Left lung (tissue), 4 donors: ENCODE measurements at regions not wholly inside any gene's neighbourhood (a gene's known extent, or its start where the extent isn't known, plus 50 kb on each side); places are given as distances from the start of the nearest gene placed in this dataset.

Source experiments
- ATAC-seq: fragments of 200-7000 bp; cut with Tn5 transposase; one replicate; pipeline ENCODE4 v1.9.1; 2020; ENCODE audit warnings: moderate library complexity
- DNase-seq, 4 donors: peaks; one replicate each; pipeline ENCODE4 v3.0.0-alpha.2; 2013 to 2020
- H3K27ac ChIP-seq, 2 donors: fragments of 200-600 bp; sonication (generic) in 1 of 2; one replicate each; pipeline versions ENCODE4 v1.5.0 to v1.8.0; 2020 to 2021
- H3K27me3 ChIP-seq, 2 donors: fragments of 200-600 bp; sonication (generic) in 1 of 2; one replicate each; pipeline versions ENCODE4 v1.5.0 to v1.8.0; 2020 to 2021
- H3K36me3 ChIP-seq, 2 donors: fragments of 200-600 bp; sonication (generic) in 1 of 2; one replicate each; pipeline versions ENCODE4 v1.5.0 to v1.8.0; 2020 to 2021
- H3K4me1 ChIP-seq, 2 donors: fragments of 200-600 bp; one replicate each; pipeline ENCODE4 v1.8.0; 2021
- H3K4me3 ChIP-seq, 2 donors: fragments of 200-600 bp; sonication (generic) in 1 of 2; one replicate each; pipeline versions ENCODE4 v1.5.0 to v1.8.0; 2020 to 2021; ENCODE audit warnings: mild to moderate bottlenecking in 1 of 2
- H3K9me3 ChIP-seq, 2 donors: fragments of 200-600 bp; sonication (generic) in 1 of 2; one replicate each; pipeline versions ENCODE4 v1.5.0 to v1.8.0; 2020 to 2021
- intact Hi-C, 2 donors: fragments of 100-400 bp; cut with DNase I; formaldehyde crosslinking; loops; one replicate each; pipeline versions ENCODE4 v1.11.2 to v1.14.2; 2022
- TF ChIP-seq, protein P1 (sequence below), 2 donors: fragments of 200-600 bp; sonication (generic) in 1 of 2; IDR thresholded peaks; one replicate each; pipeline versions ENCODE4 v1.5.0 to v1.8.0; 2021; ENCODE audit warnings: antibody characterized with exemption in 2 of 2
- donor health status: DM: no; HTN: yes; CAD: no.
- donor health status: DM: no; HTN: no; CAD: no.

DNA sequence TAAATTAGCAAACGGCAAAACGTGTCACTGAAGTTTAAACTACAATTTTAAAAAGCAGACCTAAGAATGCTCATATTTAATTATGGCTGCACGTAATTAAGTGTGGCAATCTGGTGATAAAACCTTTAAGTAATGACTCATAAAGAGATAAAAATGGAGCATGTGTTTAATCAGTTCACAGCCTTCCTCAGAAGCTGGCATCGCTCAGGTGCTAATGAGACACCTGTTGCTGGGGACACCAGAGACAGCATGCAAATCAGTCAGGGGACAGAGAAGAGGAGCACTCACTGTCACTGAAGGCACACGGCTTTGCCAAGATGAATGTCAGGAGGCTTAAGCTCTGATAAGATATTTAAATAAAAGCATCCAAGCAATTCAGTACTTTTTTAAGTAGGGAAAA lies 840.3 kb downstream of the GALC start:
- no peaks in the 10 kb centered on the region for H3K36me3 ChIP-seq
- no peak overlapping the region for H3K27ac ChIP-seq
- H3K9me3 ChIP-seq: no peaks in the 10 kb centered on the region
- ATAC-seq (no peak), DNase-seq (no peak)
- TF ChIP-seq, protein P1, sequence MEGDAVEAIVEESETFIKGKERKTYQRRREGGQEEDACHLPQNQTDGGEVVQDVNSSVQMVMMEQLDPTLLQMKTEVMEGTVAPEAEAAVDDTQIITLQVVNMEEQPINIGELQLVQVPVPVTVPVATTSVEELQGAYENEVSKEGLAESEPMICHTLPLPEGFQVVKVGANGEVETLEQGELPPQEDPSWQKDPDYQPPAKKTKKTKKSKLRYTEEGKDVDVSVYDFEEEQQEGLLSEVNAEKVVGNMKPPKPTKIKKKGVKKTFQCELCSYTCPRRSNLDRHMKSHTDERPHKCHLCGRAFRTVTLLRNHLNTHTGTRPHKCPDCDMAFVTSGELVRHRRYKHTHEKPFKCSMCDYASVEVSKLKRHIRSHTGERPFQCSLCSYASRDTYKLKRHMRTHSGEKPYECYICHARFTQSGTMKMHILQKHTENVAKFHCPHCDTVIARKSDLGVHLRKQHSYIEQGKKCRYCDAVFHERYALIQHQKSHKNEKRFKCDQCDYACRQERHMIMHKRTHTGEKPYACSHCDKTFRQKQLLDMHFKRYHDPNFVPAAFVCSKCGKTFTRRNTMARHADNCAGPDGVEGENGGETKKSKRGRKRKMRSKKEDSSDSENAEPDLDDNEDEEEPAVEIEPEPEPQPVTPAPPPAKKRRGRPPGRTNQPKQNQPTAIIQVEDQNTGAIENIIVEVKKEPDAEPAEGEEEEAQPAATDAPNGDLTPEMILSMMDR (IDR thresholded peaks at IDR 0.05): no peak
- intact Hi-C loops: no loop called here
- H3K27me3 ChIP-seq: no peaks in the 10 kb centered on the region
- no peak overlapping the region for H3K4me3 ChIP-seq
- H3K4me1 ChIP-seq: no peaks in the 10 kb centered on the region

DNA sequence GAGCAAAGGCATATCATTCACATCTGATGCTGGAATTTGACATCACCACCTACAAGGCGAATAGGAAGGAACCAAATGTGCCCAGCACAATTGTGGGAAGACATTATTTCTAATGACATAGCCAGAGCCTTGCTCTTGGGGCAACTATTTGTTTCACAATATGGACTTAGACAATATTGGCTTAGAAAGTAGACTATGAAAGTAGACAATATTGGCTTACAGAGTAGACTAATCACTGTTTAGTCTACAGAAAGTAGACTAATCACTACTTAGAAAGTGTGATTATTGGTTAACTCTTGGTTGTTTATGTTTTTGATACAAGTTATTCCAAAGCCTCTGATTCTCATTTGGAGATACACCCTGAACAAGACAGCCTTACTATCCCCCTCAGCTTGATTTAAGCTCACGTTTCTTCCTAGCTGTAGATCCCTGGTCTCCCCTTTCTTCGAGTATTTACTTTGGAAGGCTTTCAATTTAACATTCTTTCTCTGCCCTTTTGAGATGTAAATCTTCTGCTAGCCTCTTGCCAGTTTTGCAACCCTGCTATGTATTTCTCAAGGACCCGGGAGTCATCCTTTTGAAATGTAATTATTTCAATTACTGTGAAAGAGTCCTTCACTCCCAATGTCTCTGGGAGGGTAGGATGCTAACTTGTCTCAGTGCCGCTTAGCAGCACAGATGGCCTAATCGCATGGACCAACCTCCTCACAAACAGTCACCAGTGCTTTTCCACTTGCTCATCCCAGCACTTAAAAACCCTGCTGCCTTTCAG lies 843.2 kb downstream of the GALC start:
- H3K4me3 ChIP-seq: no peak overlapping the region
- H3K9me3 ChIP-seq: no peaks in the 10 kb centered on the region
- TF ChIP-seq, protein P1 (IDR thresholded peaks at IDR 0.05): no peak
- DNase-seq (no peak), ATAC-seq (no peak)
- intact Hi-C loops: no loop called here
- H3K36me3 ChIP-seq: no peaks in the 10 kb centered on the region
- H3K27me3 ChIP-seq: no peaks in the 10 kb centered on the region
- no peaks in the 10 kb centered on the region for H3K4me1 ChIP-seq
- H3K27ac ChIP-seq: no peak overlapping the region

DNA sequence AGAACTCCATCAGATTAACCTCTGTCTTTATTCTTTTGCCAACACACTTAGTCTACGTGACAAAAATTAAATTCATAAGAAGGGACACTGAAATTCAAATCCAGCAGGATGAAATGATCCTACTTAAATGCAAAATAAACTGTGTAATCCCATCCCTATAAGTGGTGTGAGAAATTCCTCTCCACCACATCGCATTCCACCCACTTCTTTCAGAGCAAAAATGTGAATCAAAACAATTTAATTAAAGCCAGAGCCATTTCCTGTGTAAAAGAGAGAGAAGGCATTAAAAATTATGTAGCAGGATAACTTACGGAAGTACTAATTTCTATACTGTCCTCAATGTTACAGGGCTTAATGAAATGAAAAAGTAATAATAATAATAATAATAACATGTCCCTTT lies 844.3 kb downstream of the GALC start:
- no peak overlapping the region for H3K4me3 ChIP-seq

DNA sequence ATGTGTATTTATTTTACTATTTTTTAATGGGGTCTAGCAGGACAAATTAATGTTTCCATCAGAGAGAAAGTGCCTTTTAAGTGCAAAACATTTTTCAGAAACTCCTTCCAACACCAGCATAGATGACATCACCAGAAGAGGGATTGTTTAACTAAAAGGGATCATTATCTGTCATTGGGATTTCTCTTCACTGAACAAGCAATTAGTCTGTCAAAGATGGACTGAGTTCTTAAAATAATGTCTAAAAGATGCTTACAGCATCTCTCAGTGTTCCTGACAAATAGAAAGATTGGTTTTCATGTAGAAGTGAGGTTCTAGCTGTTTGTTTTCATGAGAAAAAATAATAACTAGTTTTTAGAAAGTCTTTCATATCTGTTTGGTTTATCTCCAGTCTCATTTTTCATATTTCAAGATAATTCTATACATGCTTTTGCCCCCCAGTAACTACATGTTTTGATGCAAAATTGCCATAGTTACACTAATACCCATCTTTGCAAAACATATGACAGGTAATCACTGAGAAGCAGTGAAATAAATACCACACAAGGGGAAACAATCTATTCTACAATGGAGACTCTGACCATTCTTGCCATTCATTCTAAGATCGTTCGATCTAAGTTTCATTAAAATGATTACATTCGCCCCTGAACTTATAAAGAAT lies 850.3 kb downstream of the GALC start:
- ATAC-seq (no peak), DNase-seq (no peak)
- intact Hi-C loops: no loop called here
- Histone ChIP-seq H3K36me3 (no peaks in the 10 kb centered on the region), H3K27me3 (no peaks in the 10 kb centered on the region), H3K4me1 (no peaks in the 10 kb centered on the region), H3K9me3 (peaks cover 0 to 8% of the 10 kb centered on the region in 2 donors), H3K27ac (no peak overlapping the region), H3K4me3 (no peak overlapping the region)
- TF ChIP-seq, protein P1 (IDR thresholded peaks at IDR 0.05): no peak

More for the DNA sequence above, 844.3 kb downstream of the GALC start:
- H3K4me1 ChIP-seq: no peaks in the 10 kb centered on the region
- H3K27ac ChIP-seq: no peak overlapping the region
- TF ChIP-seq, protein P1 (IDR thresholded peaks at IDR 0.05): no peak
- ATAC-seq (no peak), DNase-seq (no peak)
- no peaks in the 10 kb centered on the region for H3K36me3 ChIP-seq
- H3K27me3 ChIP-seq: no peaks in the 10 kb centered on the region
- intact Hi-C loops: no loop called here
- H3K9me3 ChIP-seq: no peaks in the 10 kb centered on the region

DNA sequence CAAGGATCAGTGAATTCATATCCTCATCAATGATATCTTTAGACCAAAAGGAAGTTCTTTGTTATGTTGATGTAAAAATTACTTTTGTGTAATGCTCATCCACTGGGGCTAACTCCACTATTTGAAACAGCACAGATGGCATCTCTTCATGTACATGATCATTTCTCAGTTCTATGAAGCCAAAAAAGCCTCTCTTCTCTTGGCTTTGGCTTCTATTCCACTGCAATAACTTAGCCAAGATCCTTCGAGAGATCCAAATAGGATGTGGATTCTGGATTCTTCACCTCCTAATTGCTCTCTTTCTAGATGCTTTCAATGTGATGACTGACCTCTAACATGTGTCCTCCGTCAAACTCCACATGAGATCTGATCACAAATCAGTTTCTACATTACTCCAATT lies 851.2 kb downstream of the GALC start:
- no peak for ATAC-seq

More for the DNA sequence above, 851.2 kb downstream of the GALC start:
- intact Hi-C loops: no loop called here
- no peak for DNase-seq
- TF ChIP-seq, protein P1 (IDR thresholded peaks at IDR 0.05): no peak
- Histone ChIP-seq H3K27ac (no peak overlapping the region), H3K4me3 (no peak overlapping the region), H3K27me3 (no peaks in the 10 kb centered on the region), H3K9me3 (peaks cover 0 to 8% of the 10 kb centered on the region in 2 donors), H3K4me1 (no peaks in the 10 kb centered on the region), H3K36me3 (no peaks in the 10 kb centered on the region)
